Thyroid gland (tissue), 4 donors: ENCODE measurements at regions not wholly inside any gene's neighbourhood (a gene's known extent, or its start where the extent isn't known, plus 50 kb on each side); places are given as distances from the start of the nearest gene placed in this dataset.

Experiments used
- CTCF ChIP-seq, 6 experiments: fragments of 200-600 bp in 3 of 6; fragments of 450-650 bp in 3 of 6; sonication (generic) in 3 of 6; IDR thresholded peaks; one replicate each; pipeline ENCODE4 v1.5.1; 2016 to 2019; ENCODE audit warnings: antibody characterized with exemption in 6 of 6, mild to moderate bottlenecking in 2 of 6, inconsistent platforms in 1 of 6, moderate library complexity in 1 of 6
- POLR2A ChIP-seq, 2 donors: fragments of 450-650 bp; IDR thresholded peaks; one replicate each; pipeline ENCODE4 v1.6.1; 2017; ENCODE audit warnings: antibody characterized with exemption in 2 of 2, mild to moderate bottlenecking in 2 of 2, moderate library complexity in 1 of 2

- TF ChIP-seq CTCF (IDR thresholded peaks at IDR 0.05), result no peak
- no peak for TF ChIP-seq POLR2A (IDR thresholded peaks at IDR 0.05)
Observed at GRCh38 chr6:1031720-1032119, 280.2 kb upstream of the FOXQ1 start.
